Fibroblast of gingiva (primary cell): ENCODE measurements at regions not wholly inside any gene's neighbourhood (a gene's known extent, or its start where the extent isn't known, plus 50 kb on each side); places are given as distances from the start of the nearest gene placed in this dataset.
"Not testable (repeated sequence)": the region's sequence is repeated elsewhere in the genome, so short reads cannot be mapped to it uniquely, and the experiment has no call there.

ENCODE experiments used
- DNase-seq: peaks from one replicate; pipeline ENCODE4 v3.0.0-alpha.2; 2011; ENCODE audit warnings: low read depth

DNA sequence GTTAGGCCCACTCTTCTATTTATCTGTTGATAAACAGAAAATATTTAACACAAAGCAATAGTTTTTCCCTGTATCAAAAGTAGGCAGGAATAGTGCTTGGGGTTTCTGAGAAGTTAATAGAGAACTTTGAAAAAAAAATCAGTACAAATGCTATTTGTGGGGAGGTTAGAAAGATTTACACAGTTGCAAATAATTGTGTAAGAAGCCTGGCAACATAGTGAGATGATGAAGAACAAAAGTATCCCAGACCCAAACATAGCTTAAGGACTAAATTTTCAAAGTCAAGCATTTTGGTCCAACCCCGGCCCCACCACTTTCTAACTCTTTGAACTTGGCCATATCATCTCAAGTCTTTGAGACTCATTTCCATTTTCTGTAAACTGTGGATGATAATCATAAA is 687.5 kb upstream of the TMEM132C start:
- DNase-seq: peak; percentile 27

DNA sequence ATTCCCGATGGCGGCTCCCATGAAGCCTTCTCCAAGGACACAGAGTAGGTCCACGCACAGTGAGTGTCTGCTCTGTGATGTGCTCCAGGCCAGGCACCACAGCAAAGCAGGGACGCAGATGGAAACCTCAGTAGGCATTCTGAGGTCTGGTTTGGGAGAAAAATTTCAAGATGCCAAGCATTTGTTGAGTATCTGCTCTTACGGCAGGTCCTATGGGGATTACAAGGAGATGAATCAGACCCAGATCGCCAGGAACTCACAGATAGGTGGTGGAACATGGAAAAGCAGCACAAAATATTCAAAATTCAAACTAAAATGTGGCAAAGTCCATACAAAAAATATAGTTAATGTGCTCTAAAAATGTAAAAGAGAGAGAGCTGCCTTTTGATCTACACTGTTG is 684.9 kb upstream of the TMEM132C start:
- DNase-seq: no peak

DNA sequence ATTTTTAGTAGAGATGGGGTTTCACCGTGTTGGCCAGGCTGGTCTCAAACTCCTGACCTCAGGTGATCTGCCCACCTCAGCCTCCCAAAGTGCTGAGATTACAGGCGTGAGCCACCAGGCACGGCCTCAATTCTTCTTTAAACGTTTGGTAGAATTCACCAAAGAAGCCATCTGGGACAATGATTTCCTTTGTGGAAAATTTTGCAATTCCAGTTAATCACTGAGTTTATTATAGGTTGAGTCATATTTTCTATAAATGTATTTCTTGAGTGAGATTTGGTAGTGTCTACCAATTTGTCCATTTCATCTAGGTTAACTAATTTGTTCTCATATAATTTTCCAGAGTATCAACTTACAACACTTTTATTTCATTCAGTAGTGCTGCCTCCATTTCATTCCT is 683.9 kb upstream of the TMEM132C start:
- peak; percentile 8 for DNase-seq

DNA sequence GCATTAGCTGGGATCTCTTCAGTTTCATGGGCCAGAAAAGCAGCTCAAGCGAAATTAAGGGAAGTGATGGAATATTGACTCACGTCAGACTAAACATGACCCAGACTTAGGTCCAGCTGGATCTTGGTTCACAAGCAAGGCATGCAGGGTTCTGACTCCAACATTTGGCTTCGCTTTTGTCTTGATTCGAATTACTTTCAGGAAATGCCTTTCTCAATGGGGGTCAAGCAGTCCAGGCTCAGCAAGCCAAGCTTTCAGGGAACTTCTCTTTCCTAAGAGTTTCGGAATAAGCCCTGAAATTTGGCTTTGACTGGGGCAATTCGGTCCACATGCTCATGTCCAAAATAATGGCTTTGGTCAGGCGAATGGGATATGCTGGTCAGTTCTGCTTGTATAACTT is 678.7 kb upstream of the TMEM132C start:
- peak; percentile 96 for DNase-seq

DNA sequence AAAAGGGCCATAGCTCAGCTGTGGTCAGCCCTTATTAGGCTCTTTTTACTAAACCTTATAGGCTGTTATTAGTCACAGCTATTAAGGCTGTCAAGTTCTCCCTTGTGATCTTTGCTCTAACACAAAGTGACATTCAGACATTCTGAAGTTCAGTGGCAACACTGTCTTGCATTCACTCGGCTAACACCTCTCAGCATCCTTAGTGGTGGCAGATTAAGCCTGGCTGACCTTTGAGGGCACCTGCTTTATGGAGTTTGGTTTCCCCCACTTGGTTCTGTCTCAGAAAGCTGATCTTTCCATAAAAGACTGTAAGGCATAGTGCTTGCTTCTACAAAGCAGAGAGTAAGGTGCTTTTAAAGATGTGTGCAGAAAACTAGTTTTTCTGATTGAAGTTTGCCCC is 677.4 kb upstream of the TMEM132C start:
- DNase-seq: no peak

DNA sequence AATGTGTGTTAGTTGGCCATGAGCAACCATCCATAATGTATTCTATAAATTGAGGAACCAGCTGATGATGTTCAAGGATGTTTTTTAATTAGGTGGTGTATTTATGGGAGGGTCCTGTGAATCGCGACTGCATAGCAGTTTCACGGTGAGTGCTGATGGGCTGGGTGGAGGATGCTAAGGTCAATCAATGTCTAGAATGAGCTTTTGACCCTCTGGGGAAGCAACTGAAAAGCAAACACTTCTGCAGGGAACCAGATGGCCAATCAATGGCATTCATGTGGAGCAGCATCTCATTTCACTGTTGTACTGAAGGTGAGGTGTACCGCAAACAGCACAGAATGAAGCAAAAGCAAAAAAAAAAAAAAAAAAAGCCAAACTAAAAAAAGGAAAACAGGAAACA is 676.1 kb upstream of the TMEM132C start:
- DNase-seq: no peak

DNA sequence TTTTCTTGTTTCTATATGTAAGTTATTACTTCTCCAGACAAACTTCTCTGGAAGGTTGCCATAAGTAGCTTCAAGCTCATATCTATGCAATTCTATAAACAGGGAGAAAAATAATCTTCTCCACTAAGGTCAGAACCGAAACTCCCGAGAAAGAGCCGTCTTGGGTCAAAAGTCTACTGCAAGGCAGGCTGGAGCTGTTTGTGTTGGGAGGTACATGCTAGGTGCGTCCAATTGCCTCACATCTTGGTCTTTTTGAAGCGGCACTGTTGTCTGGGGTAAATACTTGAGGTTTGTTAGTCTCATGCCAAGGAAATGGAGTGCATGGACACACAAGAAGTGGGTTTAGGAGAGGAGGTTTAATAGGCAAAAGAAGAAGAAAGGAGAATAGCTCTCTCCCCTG is 674.7 kb upstream of the TMEM132C start:
- no peak for DNase-seq

DNA sequence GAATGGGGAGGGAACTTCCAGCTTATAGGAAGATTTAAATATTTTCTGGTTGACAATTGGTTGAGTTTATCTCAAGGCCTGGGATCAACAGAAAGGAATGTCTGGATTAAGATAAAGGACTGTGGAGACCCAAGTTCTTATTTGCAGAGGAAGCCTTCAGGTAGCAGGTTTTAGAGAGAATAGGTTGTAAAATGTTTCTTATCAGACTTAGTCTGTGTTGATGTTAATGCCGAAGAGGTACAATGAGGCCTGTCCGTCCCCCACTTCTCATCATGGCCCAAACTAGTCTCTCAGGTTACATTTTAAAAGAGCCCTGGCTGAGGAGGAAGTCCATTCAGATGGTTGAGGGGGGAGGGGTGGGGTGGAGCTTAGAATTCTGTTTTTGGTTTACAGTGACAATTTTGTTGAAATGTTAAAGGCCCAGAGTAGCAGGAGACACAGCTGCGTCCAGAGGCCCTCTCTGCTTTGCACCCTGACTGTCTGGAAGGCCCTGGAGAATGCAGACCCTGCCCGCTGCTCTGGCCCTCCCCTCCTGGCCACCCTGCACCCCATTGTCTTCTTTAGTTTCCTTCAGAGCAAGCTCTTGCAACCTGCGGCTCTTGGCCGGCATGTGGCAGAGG is 672.5 kb upstream of the TMEM132C start:
- no peak for DNase-seq

DNA sequence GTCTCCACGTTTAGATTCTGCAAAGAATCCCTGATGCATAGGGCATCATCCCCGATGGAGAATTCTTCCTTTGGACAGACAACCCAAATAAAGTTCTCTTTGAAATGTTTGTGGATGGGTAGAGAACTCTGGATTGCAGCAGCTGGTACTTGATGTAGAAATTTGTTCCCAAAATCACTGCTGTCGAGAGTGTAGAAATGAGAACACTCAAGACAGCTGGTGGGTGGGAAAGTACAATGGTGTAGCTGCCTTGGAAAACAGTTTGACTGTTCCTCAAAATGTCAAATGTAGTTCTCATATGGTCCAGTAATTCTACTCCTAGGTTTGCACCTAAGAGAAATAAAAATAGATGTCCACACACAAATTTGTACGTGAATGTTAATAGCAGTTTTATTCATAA is 671.5 kb upstream of the TMEM132C start:
- no peak for DNase-seq

DNA sequence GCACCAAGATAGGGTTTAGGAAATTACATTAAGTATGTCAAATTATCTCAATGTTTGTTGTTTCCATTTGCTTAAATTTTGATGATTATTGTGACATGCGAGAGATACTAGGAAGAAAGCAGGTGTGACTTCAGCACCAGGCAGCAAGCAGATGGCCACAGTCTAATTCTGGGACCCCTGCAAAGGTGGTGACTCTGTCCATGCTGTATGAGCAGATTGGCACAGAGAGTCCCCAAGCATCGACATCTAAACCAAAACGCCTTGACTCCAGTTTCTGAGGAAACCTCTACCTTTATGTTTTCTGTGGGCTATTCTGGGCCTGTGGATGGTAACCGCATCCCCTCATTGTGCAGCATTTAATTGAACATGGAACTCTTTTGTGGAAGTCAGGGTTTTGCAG is 670.1 kb upstream of the TMEM132C start:
- DNase-seq: no peak

DNA sequence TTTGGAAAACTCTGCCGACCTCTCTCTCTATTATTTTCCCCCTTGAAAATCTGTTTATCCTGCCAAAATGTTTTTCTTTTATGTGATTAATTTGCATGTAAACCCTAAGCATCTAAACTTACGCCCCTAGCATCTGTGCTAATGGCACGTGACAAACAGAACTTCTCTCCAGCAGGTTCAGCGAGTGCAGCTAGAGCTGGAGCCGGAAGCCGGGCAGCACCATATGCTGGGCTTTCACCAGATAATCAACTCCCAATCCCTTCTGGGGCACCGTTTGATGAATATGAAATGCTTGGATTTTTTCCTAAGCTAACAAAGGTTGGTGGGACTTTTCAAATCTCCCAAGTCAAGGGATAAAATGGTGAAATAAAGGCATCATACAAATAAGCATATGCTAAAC is 667.5 kb upstream of the TMEM132C start:
- DNase-seq: no peak

DNA sequence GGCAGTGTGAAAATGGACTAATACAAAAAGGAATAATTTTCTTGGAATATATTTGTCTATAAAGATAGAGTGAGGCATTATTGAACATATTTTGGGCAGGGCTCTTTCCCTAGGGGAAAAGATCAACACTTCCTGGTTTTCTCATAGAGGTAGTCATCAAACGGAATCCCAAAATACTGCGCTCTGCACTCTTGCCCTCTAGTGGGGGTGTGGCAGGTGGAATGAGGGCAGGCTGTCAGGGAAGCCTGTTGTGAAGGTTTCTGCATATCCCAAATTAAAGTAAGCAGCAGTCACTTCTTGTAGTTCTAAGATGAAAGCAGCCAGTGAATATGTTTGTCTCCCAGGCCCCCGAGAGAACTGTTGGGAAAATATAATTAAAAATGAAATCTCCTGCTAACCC is 666.8 kb upstream of the TMEM132C start:
- DNase-seq: no peak

DNA sequence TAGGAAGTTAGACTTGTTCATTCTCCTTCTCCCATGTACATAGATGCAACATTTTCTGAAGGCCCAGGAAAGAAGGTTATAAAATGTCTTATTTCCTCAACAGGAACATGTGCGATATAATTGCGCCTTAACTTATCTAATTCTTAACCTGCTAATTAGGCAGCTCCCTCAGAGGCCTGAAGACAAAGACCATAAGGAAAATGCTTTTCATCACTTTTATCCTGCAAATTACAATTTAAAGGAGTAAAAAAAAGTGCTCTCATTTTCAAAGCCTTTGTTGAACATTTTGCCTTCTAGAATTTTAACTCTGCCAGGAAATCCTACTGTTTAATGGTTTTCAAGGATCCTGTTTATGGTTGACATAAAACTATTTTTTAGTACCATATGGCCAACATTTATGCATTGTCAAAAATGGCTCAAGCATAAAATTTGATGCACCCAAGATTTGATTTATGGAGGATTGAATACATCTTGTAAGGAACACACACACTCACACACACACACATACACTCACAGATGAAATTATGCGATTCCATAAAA is 660.4 kb upstream of the TMEM132C start:
- no peak for DNase-seq

DNA sequence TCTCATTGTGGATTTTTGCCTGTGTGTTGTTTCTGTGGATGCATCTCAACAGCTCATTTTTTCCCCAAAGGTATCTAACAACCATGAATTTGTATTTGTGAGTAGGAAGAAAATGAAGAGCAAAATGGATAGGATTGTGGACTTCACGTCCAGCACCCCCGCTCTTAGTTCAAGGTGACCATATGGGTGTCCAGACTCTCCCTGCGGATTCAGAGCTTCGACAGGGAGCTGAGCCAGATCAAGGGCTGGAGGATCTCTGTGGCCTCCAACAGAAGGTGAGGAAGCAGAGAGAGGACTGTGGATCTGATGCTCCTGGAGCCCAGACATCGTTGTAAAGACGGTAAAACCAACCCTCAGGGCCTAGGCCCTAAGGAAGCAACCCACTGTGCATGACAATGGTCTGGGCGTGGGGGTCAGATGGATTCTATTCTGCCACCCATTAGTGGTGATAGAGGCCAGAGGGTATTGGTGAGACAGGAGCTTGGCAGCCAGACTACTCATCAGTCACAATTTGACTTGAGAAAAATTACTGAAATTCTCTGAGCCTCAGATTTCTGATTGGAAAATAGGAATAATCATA is 659.7 kb upstream of the TMEM132C start:
- no peak for DNase-seq

DNA sequence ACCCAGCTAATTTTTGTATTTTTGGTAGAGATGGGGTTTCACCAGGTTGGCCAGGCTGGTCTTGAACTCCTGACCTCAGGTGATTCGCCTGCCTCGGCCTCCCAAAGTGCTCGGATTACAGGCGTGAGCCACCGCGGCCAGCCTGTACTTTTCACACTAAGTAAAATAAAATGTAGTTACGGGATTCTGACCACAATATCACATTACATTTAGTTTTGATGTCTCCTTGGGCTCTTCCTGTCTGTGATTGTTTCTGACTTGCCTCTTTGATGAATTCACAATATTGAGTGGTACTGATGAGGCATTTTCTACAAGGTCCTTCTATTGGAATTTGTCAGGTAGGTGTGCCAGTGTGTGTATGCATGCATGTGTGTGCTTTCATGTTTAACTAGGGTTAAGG is 658.6 kb upstream of the TMEM132C start:
- not testable (repeated sequence) for DNase-seq

DNA sequence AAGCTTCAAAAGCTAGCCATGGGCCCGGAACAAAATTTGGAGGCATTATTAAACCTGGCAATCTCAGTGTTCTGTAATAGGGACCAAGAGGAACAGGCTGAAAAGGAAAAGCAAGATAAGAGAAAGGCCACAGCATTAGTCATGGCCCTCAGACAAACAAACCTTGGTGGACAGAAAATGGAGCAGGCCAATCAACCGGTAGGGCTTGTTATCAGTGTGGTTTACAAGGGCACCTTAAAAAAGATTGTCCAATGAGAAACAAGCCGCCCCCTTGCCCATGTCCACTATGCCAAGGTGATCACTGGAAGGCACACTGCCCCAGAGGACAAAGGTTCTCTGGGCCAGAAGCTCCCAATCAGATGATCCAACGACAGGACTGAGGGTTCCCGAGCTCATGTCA is 653.9 kb upstream of the TMEM132C start:
- DNase-seq: no peak

DNA sequence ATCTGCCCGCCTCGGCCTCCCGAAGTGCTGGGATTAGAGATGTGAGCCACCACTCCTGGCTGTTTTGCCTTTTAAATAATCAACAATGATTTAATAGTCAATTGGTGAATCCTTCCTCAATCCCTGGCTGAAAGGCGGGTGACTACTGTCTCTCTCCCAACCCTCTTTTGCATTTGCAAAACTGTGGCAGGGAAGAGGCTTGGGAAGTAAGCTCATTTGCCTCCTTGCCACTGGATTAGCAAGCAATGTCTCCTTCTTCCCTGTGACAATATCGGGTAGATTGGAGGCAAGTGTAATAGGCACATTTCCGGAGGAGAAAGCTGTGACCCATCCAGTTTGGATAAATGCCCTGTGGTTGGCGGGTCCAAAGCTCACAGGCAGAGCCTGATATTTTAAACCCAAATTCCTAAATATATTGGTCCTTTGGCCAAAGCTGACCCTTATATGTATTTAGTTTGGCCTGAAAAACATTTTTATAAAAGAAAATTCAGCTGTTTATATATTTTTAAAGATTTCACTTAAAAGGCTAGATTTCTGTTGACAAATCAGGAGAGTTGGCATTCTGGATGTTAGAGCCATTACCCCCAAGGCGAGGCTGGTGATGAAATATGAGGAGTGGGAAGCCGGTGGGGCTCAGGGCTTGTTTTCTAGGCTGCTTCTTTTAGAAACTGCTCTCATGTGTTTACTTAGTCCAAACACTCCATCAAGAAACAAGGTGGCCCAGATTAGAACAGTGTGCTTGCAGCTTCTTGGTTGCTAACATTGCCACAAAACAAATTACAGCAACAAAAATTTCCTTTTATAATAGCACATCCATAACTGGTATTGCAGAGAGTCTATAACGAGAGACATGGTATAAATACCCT is 646.9 kb upstream of the TMEM132C start:
- DNase-seq: no peak

DNA sequence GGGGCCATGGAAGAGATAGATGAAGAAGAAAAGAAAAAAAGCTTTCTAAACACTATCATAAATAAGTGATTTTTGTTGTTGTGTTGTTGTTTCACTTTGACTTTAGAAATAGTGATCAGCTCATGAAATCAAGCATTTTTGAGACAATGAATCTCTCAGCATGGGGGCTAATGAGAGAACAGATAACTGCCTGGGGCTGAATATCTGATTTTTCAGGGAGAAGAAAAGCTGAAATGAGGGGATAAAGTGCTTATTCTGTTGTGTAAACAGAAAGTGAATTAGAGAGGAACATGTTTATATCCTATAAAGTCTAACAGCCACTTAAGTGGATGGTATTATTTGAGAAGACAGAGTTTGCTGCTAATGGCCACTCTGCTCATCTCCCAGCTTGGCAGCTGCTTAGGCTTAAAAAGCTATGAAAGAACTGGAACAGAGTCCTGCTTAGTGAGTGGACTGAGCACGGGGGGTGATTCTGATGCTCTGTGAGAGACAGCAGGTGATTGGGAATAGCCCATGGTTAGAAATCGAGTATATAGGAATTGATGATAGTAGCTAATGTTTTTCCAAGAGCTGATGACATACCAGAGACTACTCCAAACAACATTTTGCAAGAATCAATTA is 646.1 kb upstream of the TMEM132C start:
- no peak for DNase-seq

DNA sequence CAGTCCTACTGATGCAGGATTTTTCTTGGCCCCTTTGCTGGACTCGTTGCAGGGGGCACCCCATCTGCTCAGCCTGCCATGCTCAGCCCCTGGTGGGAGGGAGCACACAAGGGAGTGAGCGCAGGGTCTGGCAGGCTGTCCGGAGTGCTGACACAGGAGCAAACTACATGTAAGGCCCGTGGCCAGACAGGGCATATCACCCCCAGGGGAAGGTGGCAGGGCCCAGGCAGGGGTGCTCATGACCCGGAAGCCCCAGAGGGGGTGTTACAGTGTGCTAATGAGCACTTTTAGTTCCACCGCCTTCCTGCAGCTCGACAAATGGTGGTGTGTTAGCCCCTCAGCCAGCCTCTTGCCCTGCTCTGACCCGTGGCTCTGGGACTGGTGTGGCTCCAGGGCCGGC is 645.6 kb upstream of the TMEM132C start:
- no peak for DNase-seq

DNA sequence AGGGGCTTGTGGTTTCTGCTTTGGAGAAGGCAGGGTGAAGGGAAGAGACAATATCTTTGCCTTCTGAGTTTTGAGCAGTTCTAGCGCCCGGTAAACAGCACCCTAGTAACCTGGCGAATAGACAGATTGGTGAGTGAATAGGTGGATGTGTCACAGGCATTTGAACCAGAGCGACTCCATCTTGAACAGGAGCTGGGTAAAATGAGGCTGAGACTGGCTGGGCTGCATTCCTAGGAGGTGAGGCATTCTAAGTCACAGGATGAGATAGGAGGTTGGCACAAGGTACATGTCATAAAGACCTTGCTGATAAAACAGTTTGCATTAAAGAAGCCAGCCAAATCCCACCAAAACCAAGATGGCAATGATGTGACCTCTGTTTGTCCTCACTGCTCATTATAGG is 643.6 kb upstream of the TMEM132C start:
- no peak for DNase-seq

DNA sequence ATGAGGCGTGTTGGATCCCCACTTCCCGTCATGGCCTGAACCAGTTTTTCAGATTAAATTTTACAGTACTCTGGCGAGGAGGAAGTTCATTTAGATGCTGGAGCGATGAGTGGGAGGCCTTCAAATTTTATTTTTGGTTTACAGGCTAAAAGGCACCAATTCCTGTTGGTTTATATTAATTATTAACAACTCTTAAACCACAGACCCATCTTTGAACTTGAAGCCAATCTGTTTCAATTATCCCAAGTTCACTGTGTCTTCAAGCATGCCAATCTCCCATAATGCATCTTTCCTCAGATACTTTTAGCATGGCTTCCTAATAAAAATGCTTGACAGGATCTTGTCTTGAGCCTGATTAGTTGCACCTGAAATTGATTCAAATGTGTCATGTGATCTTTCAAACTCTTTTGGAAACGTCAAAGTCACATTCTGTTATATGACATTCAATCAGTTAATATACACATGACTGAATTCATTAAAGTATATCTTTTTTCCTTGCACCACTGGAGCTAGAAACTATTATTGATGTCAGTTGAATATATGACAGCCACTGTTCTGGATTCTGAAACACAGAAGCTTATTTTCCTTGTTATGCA is 641.7 kb upstream of the TMEM132C start:
- DNase-seq: no peak

DNA sequence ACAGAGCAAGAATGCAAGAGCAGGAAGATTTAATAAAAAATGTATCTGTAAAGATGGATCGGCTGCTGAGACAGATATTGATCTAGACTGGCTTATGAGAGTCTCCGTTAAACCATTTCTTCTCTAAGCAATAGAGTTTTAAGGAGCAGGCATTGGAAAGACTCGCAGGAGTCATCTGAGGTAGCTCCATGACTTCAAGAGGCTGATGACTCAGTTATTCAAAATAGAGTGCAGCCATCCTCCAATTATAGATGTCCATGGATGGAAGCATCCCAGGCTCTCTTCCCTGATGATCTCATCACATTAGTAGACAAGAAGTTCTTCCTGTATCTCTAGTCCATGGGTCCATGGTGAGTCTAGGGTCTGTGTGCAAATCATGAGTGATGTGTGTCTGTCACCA is 638.3 kb upstream of the TMEM132C start:
- DNase-seq: peak; percentile 29
